GM23338 (cell line): ENCODE measurements at regions not wholly inside any gene's neighbourhood (a gene's known extent, or its start where the extent isn't known, plus 50 kb on each side); places are given as distances from the start of the nearest gene placed in this dataset.

Source experiments
- ATAC-seq: fragments of 200-7000 bp; cut with Tn5 transposase; 3 replicates; pipeline ENCODE4 v1.9.1; 2020
- DNase-seq: peaks from one replicate; pipeline ENCODE4 v3.0.0-alpha.2; 2015; ENCODE audit warnings: low spot score
- H2AFZ ChIP-seq: fragments of 200-600 bp; sonication (generic); 2 replicates; pipeline ENCODE4 v1.8.0; 2016; ENCODE audit warnings: antibody characterized with exemption, mild to moderate bottlenecking, moderate library complexity
- H3F3A ChIP-seq: fragments of 200-600 bp; sonication (generic); replicated peaks from 2 replicates; pipeline ENCODE4 v1.8.0; 2017; ENCODE audit warnings: antibody characterized with exemption, mixed run types, low read depth
- H3K27ac ChIP-seq: fragments of 200-600 bp; sonication (generic); 2 replicates; pipeline ENCODE4 v1.6.1; 2016; ENCODE audit warnings: low read depth
- H3K27me3 ChIP-seq: fragments of 200-600 bp; sonication (generic); 2 replicates; pipeline ENCODE4 v1.8.0; 2016; ENCODE audit warnings: mild to moderate bottlenecking, mixed run types, moderate library complexity; ENCODE audit not compliant: insufficient read depth
- H3K36me3 ChIP-seq: fragments of 200-600 bp; sonication (generic); 2 replicates; pipeline ENCODE4 v1.8.0; 2016; ENCODE audit warnings: mild to moderate bottlenecking; ENCODE audit not compliant: insufficient read depth
- H3K4me1 ChIP-seq: fragments of 200-600 bp; sonication (generic); 2 replicates; pipeline ENCODE4 v1.8.0; 2016; ENCODE audit warnings: mild to moderate bottlenecking, moderate library complexity; ENCODE audit not compliant: insufficient read depth
- H3K4me2 ChIP-seq: fragments of 200-600 bp; sonication (generic); 2 replicates; pipeline ENCODE4 v1.7.1; 2017; ENCODE audit warnings: mixed run types
- H3K4me3 ChIP-seq: fragments of 200-600 bp; sonication (generic); 2 replicates; pipeline ENCODE4 v1.6.1; 2016; ENCODE audit warnings: mixed run types
- H3K79me2 ChIP-seq: fragments of 200-600 bp; sonication (generic); replicated peaks from 2 replicates; pipeline ENCODE4 v1.8.0; 2017; ENCODE audit warnings: mild to moderate bottlenecking; ENCODE audit not compliant: insufficient read depth
- H3K9me2 ChIP-seq: fragments of 200-600 bp; sonication (generic); 2 replicates; pipeline ENCODE4 v1.8.0; 2017; ENCODE audit not compliant: insufficient read depth
- H4K20me1 ChIP-seq: fragments of 200-600 bp; sonication (generic); replicated peaks from 2 replicates; pipeline ENCODE4 v1.8.0; 2017; ENCODE audit warnings: mild to moderate bottlenecking; ENCODE audit not compliant: insufficient read depth
- H3K27ac Mint-ChIP-seq: 2 replicates; pipeline ENCODE4 v1.8.0; 2020; ENCODE audit warnings: inconsistent platforms, mild to moderate bottlenecking, moderate library complexity, mixed read lengths
- H3K27me3 Mint-ChIP-seq: 3 replicates; pipeline ENCODE4 v1.8.0; 2022; ENCODE audit warnings: low read depth, mild to moderate bottlenecking, moderate library complexity, mixed read lengths, inconsistent platforms; ENCODE audit not compliant: insufficient read depth, poor library complexity
- H3K36me3 Mint-ChIP-seq: 3 replicates; pipeline ENCODE4 v1.8.0; 2021; ENCODE audit warnings: low read depth, mild to moderate bottlenecking, inconsistent platforms, moderate library complexity, mixed read lengths
- H3K4me1 Mint-ChIP-seq: 3 replicates; pipeline ENCODE4 v1.8.0; 2020; ENCODE audit warnings: mild to moderate bottlenecking, inconsistent platforms, mixed read lengths
- H3K4me3 Mint-ChIP-seq: 3 replicates; pipeline ENCODE4 v1.8.0; 2021; ENCODE audit warnings: moderate library complexity, mild to moderate bottlenecking, inconsistent platforms, mixed read lengths
- H3K9me3 Mint-ChIP-seq: 3 replicates; pipeline ENCODE4 v1.8.0; 2020; ENCODE audit warnings: moderate library complexity, mild to moderate bottlenecking, inconsistent platforms, mixed read lengths
- CREB1 ChIP-seq: fragments of 250-450 bp; sonication (Bioruptor Pico); IDR thresholded peaks from 2 replicates; pipeline ENCODE4 v1.5.0; 2020; ENCODE audit warnings: low read depth, mild to moderate bottlenecking, moderate library complexity
- ETS1 ChIP-seq: IDR thresholded peaks from 2 replicates; pipeline ENCODE4 v1.6.1; 2016; ENCODE audit warnings: antibody characterized with exemption
- EZH2 ChIP-seq: fragments of 200-600 bp; sonication (generic); IDR thresholded peaks from one replicate; pipeline ENCODE4 v1.8.0; 2017; ENCODE audit warnings: antibody characterized with exemption, mild to moderate bottlenecking, low read depth; ENCODE audit not compliant: unreplicated experiment
- EZH2phosphoT487 ChIP-seq: fragments of 200-600 bp; sonication (generic); IDR thresholded peaks from one replicate; pipeline ENCODE4 v1.8.1; 2018; ENCODE audit warnings: antibody characterized with exemption; ENCODE audit not compliant: unreplicated experiment
- JUNB ChIP-seq: IDR thresholded peaks from one replicate; pipeline ENCODE4 v1.6.1; 2016; ENCODE audit warnings: antibody characterized with exemption; ENCODE audit not compliant: unreplicated experiment
- NANOG ChIP-seq: IDR thresholded peaks from 2 replicates; pipeline ENCODE4 v1.6.1; 2016; ENCODE audit warnings: antibody characterized with exemption, borderline replicate concordance
- POLR2AphosphoS5 ChIP-seq: IDR thresholded peaks from 2 replicates; pipeline ENCODE4 v1.6.1; 2016; ENCODE audit warnings: antibody characterized with exemption, low read depth
- REST ChIP-seq: IDR thresholded peaks from one replicate; pipeline ENCODE4 v1.6.1; 2018; ENCODE audit warnings: antibody characterized with exemption; ENCODE audit not compliant: unreplicated experiment
- STAT1 ChIP-seq: IDR thresholded peaks from one replicate; pipeline ENCODE4 v1.6.1; 2016; ENCODE audit warnings: antibody characterized with exemption; ENCODE audit not compliant: unreplicated experiment
- ZNF114 ChIP-seq: fragments of 250-450 bp; sonication (Bioruptor Pico); IDR thresholded peaks from 2 replicates; pipeline ENCODE4 v1.5.0; 2020; ENCODE audit warnings: mild to moderate bottlenecking, moderate library complexity
- ZNF331 ChIP-seq: fragments of 250-450 bp; sonication (Bioruptor Pico); IDR thresholded peaks from 2 replicates; pipeline ENCODE4 v1.5.0; 2020; ENCODE audit warnings: low read depth, mild to moderate bottlenecking, moderate library complexity
- TF ChIP-seq, protein P1 (sequence below), 2 experiments: fragments of 200-600 bp in 1 of 2; sonication (generic) in 1 of 2; conservative IDR thresholded peaks; 2 replicates each; pipeline versions ENCODE4 v1.5.1 to v1.6.1; 2016 to 2017; ENCODE audit warnings: antibody characterized with exemption in 2 of 2, low read depth in 2 of 2, mild to moderate bottlenecking in 2 of 2, moderate library complexity in 1 of 2
- TF ChIP-seq, protein P2 (sequence below): fragments of 250-450 bp; sonication (Bioruptor Pico); IDR thresholded peaks from 2 replicates; pipeline ENCODE4 v1.5.0; 2020; ENCODE audit warnings: mild to moderate bottlenecking, moderate library complexity

- no peaks in the 10 kb centered on the region for H3K36me3 ChIP-seq
- Mint-ChIP-seq H3K36me3 (no peaks in the 10 kb centered on the region), H3K27me3 (no peaks in the 10 kb centered on the region), H3K27ac (no peak overlapping the region), H3K9me3 (peaks cover 4% of the 10 kb centered on the region; the same call in 1 of the 3 replicates), H3K4me1 (peaks cover 2% of the 10 kb centered on the region; the same call in 1 of the 3 replicates), H3K4me3 (no peak overlapping the region)
- no peaks in the 10 kb centered on the region for H3K27me3 ChIP-seq
- H2AFZ ChIP-seq, result no peak overlapping the region
- H3F3A ChIP-seq, result no peaks in the 10 kb centered on the region
- H3K4me2 ChIP-seq, result no peak overlapping the region
- no peak overlapping the region for H3K4me3 ChIP-seq
- H3K9me2 ChIP-seq, result peaks cover 7% of the 10 kb centered on the region
- no peak for TF ChIP-seq NANOG
- no peak for TF ChIP-seq EZH2phosphoT487
- no peak for TF ChIP-seq ETS1
- TF ChIP-seq JUNB, result no peak
- no peak for TF ChIP-seq EZH2
- TF ChIP-seq, protein P1, sequence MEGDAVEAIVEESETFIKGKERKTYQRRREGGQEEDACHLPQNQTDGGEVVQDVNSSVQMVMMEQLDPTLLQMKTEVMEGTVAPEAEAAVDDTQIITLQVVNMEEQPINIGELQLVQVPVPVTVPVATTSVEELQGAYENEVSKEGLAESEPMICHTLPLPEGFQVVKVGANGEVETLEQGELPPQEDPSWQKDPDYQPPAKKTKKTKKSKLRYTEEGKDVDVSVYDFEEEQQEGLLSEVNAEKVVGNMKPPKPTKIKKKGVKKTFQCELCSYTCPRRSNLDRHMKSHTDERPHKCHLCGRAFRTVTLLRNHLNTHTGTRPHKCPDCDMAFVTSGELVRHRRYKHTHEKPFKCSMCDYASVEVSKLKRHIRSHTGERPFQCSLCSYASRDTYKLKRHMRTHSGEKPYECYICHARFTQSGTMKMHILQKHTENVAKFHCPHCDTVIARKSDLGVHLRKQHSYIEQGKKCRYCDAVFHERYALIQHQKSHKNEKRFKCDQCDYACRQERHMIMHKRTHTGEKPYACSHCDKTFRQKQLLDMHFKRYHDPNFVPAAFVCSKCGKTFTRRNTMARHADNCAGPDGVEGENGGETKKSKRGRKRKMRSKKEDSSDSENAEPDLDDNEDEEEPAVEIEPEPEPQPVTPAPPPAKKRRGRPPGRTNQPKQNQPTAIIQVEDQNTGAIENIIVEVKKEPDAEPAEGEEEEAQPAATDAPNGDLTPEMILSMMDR (conservative IDR thresholded peaks at IDR 0.05; ENCODE audit: low read depth in 2 of 2), result no peak
- TF ChIP-seq, protein P2, sequence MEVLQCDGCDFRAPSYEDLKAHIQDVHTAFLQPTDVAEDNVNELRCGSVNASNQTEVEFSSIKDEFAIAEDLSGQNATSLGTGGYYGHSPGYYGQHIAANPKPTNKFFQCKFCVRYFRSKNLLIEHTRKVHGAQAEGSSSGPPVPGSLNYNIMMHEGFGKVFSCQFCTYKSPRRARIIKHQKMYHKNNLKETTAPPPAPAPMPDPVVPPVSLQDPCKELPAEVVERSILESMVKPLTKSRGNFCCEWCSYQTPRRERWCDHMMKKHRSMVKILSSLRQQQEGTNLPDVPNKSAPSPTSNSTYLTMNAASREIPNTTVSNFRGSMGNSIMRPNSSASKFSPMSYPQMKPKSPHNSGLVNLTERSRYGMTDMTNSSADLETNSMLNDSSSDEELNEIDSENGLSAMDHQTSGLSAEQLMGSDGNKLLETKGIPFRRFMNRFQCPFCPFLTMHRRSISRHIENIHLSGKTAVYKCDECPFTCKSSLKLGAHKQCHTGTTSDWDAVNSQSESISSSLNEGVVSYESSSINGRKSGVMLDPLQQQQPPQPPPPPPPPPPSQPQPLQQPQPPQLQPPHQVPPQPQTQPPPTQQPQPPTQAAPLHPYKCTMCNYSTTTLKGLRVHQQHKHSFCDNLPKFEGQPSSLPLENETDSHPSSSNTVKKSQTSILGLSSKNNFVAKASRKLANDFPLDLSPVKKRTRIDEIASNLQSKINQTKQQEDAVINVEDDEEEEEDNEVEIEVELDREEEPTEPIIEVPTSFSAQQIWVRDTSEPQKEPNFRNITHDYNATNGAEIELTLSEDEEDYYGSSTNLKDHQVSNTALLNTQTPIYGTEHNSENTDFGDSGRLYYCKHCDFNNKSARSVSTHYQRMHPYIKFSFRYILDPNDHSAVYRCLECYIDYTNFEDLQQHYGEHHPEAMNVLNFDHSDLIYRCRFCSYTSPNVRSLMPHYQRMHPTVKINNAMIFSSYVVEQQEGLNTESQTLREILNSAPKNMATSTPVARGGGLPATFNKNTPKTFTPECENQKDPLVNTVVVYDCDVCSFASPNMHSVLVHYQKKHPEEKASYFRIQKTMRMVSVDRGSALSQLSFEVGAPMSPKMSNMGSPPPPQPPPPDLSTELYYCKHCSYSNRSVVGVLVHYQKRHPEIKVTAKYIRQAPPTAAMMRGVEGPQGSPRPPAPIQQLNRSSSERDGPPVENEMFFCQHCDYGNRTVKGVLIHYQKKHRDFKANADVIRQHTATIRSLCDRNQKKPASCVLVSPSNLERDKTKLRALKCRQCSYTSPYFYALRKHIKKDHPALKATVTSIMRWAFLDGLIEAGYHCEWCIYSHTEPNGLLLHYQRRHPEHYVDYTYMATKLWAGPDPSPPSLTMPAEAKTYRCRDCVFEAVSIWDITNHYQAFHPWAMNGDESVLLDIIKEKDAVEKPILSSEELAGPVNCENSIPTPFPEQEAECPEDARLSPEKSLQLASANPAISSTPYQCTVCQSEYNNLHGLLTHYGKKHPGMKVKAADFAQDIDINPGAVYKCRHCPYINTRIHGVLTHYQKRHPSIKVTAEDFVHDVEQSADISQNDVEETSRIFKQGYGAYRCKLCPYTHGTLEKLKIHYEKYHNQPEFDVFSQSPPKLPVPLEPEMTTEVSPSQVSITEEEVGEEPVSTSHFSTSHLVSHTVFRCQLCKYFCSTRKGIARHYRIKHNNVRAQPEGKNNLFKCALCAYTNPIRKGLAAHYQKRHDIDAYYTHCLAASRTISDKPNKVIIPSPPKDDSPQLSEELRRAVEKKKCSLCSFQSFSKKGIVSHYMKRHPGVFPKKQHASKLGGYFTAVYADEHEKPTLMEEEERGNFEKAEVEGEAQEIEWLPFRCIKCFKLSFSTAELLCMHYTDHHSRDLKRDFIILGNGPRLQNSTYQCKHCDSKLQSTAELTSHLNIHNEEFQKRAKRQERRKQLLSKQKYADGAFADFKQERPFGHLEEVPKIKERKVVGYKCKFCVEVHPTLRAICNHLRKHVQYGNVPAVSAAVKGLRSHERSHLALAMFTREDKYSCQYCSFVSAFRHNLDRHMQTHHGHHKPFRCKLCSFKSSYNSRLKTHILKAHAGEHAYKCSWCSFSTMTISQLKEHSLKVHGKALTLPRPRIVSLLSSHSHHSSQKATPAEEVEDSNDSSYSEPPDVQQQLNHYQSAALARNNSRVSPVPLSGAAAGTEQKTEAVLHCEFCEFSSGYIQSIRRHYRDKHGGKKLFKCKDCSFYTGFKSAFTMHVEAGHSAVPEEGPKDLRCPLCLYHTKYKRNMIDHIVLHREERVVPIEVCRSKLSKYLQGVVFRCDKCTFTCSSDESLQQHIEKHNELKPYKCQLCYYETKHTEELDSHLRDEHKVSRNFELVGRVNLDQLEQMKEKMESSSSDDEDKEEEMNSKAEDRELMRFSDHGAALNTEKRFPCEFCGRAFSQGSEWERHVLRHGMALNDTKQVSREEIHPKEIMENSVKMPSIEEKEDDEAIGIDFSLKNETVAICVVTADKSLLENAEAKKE (CRISPR knock-in tag), result no peak
- TF ChIP-seq CREB1 (CRISPR knock-in tag), result no peak
- TF ChIP-seq POLR2AphosphoS5, result no peak
- TF ChIP-seq REST, result no peak
- no peak for TF ChIP-seq ZNF331
- no peak for TF ChIP-seq ZNF114 (CRISPR knock-in tag)
- no peak for TF ChIP-seq STAT1
- H4K20me1 ChIP-seq, result no peaks in the 10 kb centered on the region
- ATAC-seq, result no peak
- no peak for DNase-seq
- no peaks in the 10 kb centered on the region for H3K79me2 ChIP-seq
- H3K27ac ChIP-seq, result no peak overlapping the region
- H3K4me1 ChIP-seq, result no peaks in the 10 kb centered on the region
Observed at GRCh38 chr4:163618845-163619244, 124.4 kb downstream of the TMA16 start.
